Endothelial cell of umbilical vein (primary cell): ENCODE measurements at regions not wholly inside any gene's neighbourhood (a gene's known extent, or its start where the extent isn't known, plus 50 kb on each side); places are given as distances from the start of the nearest gene placed in this dataset.

Experiments
- CTCF ChIP-seq, 2 donors: IDR thresholded peaks; 1 replicate in 1 of 2; 2 replicates in 1 of 2; pipeline ENCODE4 v1.5.1; 2011; ENCODE audit warnings: low read length in 2 of 2, mild to moderate bottlenecking in 2 of 2, moderate library complexity in 2 of 2, control low read depth in 1 of 2, inconsistent platforms in 1 of 2, low read depth in 1 of 2; ENCODE audit not compliant: insufficient read depth in 1 of 2; ENCODE audit errors: extremely low read depth in 1 of 2
- FOS ChIP-seq: IDR thresholded peaks from 2 replicates; pipeline ENCODE4 v1.6.1; 2011; ENCODE audit warnings: mild to moderate bottlenecking, low read length, moderate library complexity, borderline replicate concordance; ENCODE audit not compliant: insufficient read depth
- JUN ChIP-seq: IDR thresholded peaks from 2 replicates; pipeline ENCODE4 v1.6.1; 2011; ENCODE audit warnings: borderline replicate concordance, low read depth; ENCODE audit not compliant: insufficient read length, insufficient read depth
- MYC ChIP-seq: IDR thresholded peaks from one replicate; pipeline ENCODE4 v1.6.1; 2011; ENCODE audit warnings: mild to moderate bottlenecking, low read depth, low read length
- POLR2A ChIP-seq: IDR thresholded peaks from 2 replicates; pipeline ENCODE4 v1.6.1; 2012; ENCODE audit warnings: low read depth, mild to moderate bottlenecking, control low read depth, low read length
- POLR2AphosphoS5 ChIP-seq: IDR thresholded peaks from 2 replicates; pipeline ENCODE4 v1.6.1; 2012; ENCODE audit warnings: low read depth, mild to moderate bottlenecking, control low read depth, low read length, moderate library complexity; ENCODE audit not compliant: insufficient read depth
- TF ChIP-seq, protein P1 (sequence below): IDR thresholded peaks from 2 replicates; pipeline ENCODE4 v1.6.1; 2011; ENCODE audit not compliant: insufficient read depth, insufficient read length

DNA sequence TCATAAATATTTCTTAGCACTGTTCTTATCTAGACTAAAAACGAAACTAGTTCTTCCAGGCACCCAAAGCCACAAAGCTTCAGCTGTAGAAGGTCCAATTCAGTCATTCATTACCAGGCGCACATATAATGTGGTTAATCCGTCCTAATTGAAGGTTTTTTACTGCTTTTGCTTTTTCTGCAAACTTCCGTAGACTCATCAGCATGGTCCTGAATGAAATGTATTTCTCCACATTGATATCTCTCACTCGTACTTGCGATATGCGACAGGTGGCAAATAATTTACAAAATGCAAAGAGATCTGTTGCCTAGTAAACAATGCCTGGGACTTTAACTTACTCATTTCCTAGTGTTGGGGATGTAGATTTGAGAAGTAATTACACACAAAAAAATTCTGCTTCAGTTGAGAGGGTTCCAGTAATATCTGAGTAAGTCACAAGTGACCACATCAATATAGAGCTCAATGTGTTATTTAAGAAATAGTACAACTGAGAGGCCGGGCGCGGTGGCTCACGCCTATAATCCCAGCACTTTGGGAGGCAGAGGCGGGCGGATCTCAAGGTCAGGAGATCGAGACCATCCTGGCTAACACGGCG, 75.0 kb upstream of the MBNL1 start:
- no peak for TF ChIP-seq CTCF (IDR thresholded peaks at IDR 0.05; ENCODE audit: extremely low read depth in 1 of 2, insufficient read depth in 1 of 2, low read depth in 1 of 2, low read length in 2 of 2)
- TF ChIP-seq POLR2A, result no peak
- no peak for TF ChIP-seq POLR2AphosphoS5
- TF ChIP-seq JUN, result no peak
- TF ChIP-seq, protein P1, sequence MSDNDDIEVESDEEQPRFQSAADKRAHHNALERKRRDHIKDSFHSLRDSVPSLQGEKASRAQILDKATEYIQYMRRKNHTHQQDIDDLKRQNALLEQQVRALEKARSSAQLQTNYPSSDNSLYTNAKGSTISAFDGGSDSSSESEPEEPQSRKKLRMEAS, result no peak
- no peak for TF ChIP-seq FOS
- no peak for TF ChIP-seq MYC
